ENCODE measurements at regions not wholly inside any gene's neighbourhood (a gene's known extent, or its start where the extent isn't known, plus 50 kb on each side); places are given as distances from the start of the nearest gene placed in this dataset.
"Not testable (repeated sequence)": the region's sequence is repeated elsewhere in the genome, so short reads cannot be mapped to it uniquely, and the experiment has no call there.

DNA sequence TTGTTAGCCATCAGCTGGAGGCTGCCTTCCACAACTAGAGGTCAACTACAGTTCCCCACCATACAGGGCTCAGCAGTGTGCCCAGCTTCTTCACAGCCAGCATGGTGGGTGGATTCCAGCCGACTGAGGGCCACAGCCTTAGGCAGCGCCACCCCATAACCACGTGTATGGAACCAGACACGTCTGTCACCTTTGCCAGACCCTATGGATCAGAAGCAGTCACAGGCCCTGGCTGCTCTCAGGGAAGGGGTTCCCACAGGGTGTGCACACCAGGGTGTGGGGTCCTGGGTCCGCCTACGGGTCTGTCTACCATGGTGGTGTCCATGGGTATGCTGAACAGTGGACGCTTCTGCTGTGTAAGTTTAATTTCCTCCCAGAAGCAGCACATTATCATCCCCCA is 265.0 kb upstream of the FOXF1 start:
- no peak for DNase-seq

DNA sequence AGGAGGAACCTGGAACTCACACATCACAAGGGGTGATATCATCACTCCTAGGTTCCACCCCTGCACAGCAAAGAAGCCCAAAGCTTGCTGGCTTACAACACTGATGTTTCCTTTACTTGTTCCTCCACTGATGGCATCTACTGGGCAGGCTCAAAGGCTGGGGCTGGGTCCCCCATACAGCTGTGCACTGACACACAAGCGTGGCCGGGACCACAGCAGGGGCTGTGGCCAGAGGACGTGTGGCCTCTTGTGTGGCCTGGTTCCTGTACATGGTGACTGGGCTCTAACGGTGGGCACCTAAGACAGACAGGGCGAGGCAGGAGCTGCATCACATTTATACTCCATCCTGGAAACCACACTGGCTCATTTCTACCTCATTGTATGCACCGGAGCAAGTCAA is 264.4 kb upstream of the FOXF1 start:
- DNase-seq = no peak

DNA sequence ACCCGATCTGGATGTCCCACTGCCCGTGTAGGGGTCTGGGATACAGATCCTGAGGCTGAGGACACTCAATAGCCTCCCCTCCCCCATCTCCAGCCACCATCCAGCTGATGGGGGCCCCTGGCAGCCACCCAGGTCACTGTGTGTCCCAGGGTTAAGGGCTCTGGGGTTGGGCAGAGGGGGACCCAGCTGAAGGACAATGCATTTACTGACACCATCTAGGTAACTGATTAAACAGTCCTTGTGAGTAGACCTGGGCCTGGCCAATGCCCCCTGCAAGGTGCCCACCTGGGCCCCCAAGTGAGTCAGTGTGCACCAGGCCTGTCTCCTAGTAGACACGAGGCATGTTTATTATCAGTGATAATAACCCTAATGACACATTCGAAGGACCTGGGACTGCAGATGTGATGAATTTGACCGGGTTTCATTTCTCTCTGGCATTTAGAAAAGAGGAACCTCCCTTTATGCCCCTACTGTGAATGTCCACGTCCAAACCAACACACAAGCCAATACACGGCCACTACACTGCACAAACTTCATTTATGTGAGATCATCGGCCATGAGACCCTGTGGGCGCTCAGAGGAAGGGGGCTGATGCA is 261.9 kb upstream of the FOXF1 start:
- no peak for DNase-seq

DNA sequence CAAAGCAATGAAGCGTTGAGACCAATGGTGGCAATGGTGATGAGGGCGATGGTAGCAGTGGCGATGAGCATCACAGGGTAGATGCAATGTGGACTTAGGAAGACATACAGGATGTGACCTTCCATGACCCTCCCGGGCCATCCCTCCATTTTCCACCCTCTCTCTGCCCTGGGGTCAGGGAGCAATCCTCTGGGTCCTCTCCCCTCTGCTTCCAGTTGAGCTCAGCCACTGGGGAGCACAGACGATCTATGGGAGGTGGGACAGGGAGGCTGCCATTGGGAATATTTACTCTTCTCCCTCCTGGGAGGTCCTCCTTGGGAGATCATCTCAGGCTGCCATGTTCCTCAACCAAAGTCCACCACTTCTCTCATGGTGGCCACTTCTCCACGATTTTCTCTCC is 260.7 kb upstream of the FOXF1 start:
- DNase-seq = no peak

- DNase-seq = no peak
Measured at GRCh38 chr16:86251682-86252081, 258.6 kb upstream of the FOXF1 start.

- DNase-seq = no peak
Measured at GRCh38 chr16:86252596-86252995, 257.7 kb upstream of the FOXF1 start.

DNA sequence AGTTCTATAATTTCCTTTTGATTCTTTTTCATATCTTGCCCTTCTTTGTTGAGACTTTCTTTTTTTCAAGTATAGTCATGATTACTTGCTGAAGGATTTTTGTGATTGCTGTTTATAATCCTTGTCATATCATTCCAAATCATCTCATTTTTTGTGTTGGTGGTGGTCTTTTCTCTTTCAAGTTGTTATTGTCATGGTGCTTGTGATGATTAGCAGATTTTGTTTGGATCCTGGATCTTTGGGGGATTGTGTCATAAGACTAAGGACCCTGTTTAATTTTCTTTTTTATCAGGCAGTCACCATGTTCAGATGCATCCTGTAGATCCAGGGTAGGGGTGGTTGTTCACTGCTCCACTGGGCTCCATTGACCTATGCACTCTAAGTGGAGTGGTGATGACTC is 254.4 kb upstream of the FOXF1 start:
- DNase-seq = no peak

DNA sequence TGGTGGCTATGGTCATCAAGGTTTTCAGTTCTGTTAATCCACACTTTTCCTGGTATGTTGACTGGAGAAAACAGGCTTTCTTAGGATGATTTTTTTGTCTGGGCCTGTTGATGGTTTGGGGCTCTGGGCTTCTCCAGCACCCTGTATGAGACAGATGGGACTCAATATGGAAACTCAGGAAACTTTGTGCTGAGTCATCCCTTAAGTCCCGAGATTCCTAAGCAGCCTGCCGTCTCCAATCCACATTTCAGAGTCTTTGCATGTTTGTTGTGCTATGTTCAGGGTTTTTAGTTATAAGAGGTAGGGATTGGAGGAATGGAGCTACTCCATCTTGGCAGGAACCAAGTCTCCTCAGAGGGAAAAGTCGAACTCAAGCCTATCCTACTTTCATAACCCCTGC is 253.3 kb upstream of the FOXF1 start:
- DNase-seq = no peak

GRCh38 chr16:86257546-86257945 is 252.8 kb upstream of the FOXF1 start:
- DNase-seq = no peak

DNA sequence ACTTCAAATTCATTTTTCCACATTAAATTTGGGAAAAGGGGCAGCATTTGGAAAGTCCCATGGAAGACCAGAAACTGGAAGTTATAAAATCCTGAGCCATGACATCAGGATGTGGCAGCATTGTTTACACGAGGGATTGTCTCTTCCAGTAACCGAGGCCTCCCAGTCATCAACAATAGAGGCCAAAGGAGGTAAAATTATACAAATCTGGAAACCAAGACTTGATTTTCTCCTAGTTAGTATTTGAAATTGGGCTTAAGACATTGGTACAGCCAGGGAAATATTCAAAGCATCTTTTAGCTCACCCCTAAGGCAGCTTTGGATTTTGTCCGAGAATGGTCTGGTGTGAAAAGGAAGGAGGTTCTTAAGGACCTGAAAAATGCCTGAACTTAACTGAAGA is 251.6 kb upstream of the FOXF1 start:
- no peak for DNase-seq

GRCh38 chr16:86259499-86259898 is 250.8 kb upstream of the FOXF1 start:
- no peak for DNase-seq

- no peak for DNase-seq
Measured at GRCh38 chr16:86261379-86261778, 248.9 kb upstream of the FOXF1 start.

- DNase-seq = not testable (repeated sequence)
Measured at GRCh38 chr16:86267657-86268056, 242.7 kb upstream of the FOXF1 start.

DNA sequence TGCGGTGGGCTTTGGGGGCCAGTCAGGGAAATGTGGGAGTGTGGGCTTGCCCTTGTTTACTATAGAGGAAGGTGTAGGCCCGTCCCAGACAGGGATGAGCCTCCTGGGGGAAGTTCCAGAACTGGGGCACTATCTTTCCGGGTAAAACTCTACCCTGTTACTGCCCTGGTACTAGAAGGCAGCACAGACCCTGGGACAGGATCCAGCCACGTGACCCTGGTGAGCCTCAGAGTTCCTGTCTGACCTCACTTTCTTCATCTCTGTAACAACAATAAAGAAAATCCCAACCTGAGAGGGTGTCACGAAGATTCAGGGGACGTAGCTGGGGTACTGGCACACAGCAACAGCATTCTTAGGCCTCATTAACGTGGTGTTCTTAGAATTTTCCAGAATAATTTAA is 239.6 kb upstream of the FOXF1 start:
- DNase-seq = no peak

- no peak for DNase-seq
Measured at GRCh38 chr16:86272744-86273143, 237.6 kb upstream of the FOXF1 start.

DNA sequence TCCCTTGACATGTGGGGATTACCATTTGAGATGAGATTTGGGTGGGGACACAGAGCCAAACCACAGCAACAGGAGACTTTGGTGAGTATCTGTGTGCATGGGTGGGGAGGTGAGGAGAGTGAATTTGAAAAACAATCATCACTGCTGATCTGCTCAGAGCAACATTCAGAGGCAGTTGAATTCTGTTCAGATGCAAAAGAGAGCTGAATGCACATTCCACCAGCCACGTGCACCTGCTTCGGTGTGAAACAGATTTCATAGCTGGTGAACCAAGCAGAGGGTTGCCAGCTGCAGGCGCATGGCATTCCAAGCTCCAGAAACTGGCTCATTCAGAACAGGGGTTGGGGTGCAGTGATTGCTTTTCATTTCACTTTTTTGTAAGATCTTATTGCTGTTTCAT is 233.1 kb upstream of the FOXF1 start:
- no peak for DNase-seq

DNA sequence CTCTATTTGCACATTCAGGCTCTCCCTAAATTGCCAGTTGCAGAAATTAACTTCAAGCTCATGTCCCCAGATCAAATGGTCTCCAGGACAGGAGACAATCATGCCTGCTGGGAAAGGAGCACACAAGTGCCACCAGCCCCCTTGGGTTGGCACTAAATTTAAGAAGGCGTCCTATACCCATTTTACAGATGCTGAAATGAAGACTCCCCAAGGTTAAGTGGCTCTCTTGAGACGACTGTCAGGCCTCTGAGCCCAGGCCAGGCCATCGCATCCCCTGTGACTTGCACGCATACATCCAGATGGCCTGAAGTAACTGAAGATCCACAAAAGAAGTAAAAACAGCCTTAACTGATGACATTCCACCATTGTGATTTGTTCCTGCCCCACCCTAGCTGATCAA is 232.5 kb upstream of the FOXF1 start:
- DNase-seq = not testable (repeated sequence)

DNA sequence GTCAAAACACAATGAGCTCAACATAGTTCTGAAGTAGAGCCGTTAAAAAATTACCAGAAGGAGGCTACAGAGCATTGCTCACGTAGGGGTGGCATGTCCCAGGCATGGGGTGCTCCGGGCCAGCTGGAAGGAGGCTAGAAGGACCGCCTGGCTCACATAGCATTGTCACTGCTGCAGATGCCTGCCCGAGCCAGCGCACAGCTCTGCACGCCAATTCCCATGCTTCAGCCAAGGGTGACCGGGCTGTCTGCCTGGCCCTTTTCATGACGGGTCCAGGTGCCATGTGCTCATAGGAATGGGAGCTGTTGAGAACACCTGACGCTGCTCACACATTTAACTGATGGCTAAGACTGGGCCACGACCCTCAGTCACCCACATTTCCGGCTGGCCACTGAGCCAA is 228.9 kb upstream of the FOXF1 start:
- DNase-seq = no peak

- DNase-seq = no peak
Measured at GRCh38 chr16:86283944-86284343, 226.4 kb upstream of the FOXF1 start.

- DNase-seq = no peak
Measured at GRCh38 chr16:86285421-86285820, 224.9 kb upstream of the FOXF1 start.

DNA sequence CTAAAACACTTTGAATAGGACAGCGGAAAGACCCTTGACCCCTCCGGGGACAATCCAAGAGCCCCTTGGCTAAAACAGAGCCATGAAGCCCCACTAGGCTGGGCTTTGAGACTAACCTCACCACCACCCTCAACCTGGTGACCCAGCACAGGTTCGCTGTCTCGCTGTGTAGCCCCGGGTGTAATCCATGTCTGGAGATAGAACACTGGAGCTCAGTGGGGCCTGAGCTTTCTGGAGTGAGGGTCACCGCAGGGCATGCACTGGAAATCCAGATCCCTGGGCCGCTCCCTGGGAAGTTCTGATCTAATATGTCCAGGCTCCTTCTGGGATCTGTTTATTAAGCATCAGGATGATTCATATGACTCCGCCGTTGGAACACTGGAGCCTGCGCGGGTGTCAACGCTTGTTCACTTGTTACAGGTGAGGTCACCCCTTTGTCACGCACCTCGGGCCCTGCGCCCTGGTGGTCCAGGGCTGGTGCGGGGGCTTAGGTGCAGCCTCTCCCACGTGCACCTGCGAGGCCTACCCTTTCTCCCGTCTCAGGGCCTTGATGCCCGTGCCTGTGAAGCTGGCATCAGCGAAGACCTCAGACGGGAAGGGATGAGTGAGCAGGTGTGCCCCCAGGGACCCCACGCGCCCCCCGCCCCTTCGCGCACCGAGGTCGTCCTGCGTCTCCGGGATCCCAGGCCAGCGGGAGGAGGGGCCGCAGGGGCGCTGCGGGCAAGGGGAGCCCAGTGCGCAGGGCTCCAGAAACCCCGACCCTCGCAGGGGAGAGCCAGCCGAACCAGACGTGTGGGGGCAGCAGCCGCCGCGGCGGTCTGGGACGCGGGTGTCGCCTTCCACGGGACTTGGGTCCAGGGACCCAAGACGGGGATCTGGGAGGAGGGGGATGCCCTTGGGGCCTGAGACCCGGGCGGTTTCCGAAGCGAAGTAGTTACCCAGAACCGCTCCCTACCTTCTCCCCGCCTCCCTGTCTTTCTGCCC is 224.1 kb upstream of the FOXF1 start:
- no peak for DNase-seq

DNA sequence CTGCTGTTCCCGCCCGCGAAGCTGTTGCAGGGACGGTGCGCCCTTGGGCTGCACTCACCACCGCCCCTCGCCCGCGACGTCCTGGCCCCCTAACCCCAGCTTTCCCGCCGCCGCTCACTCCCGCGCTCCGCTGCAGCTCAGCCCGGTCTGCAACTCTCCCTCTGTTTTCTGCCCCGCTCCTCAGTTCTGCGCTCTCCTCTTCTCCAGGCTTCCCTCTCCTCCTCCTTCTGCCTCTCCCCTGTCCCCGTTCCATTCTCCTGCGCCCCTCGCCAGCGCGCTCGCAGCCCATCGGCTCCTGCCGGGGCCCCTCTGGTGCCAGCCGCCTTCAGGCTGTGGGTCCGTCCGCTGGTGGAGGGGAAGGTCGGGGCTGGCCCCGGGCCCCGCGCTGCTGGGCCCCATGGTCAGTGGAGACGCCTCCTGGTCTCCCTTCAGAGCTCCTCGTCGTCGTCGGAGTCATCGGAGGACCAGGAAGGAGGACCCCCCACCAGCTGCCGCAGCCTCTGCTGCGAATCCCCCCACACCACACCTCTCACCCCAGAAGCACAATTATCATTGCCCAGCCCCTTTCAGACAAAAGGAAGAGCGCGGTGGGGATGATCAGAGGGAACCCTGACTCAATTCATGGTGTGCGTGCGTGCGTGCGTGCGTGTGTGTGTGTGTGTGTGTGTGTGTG is 223.2 kb upstream of the FOXF1 start:
- no peak for DNase-seq

GRCh38 chr16:86287664-86288201 is 222.6 kb upstream of the FOXF1 start:
- DNase-seq = no peak
